Activated T-helper 1 cell treated with anti-CD3 and anti-CD28 coated beads, Interleukin-2, amount 50 U/mL, for 16 hours (primary cell): ENCODE measurements at regions not wholly inside any gene's neighbourhood (a gene's known extent, or its start where the extent isn't known, plus 50 kb on each side); places are given as distances from the start of the nearest gene placed in this dataset.

Experiments
- DNase-seq, 2 donors: peaks; one replicate each; pipeline ENCODE4 v3.0.0-alpha.2; 2020; ENCODE audit warnings: low read depth in 1 of 2, low spot score in 1 of 2

GRCh38 chr5:54721951-54722654 is 204.5 kb downstream of the SNX18 start:
- no peak for DNase-seq

GRCh38 chr5:54721116-54721515 is 203.6 kb downstream of the SNX18 start:
- no peak for DNase-seq

- DNase-seq: no peak
These were observed 202.8 kb downstream of the SNX18 start for GRCh38 chr5:54720341-54720740.

- no peak for DNase-seq
These were observed 202.1 kb downstream of the SNX18 start for GRCh38 chr5:54719384-54720283.

GRCh38 chr5:54718656-54719055 is 201.1 kb downstream of the SNX18 start:
- no peak for DNase-seq

GRCh38 chr5:54717870-54718269 is 200.3 kb downstream of the SNX18 start:
- no peak for DNase-seq

GRCh38 chr5:54717459-54717858 is 199.9 kb downstream of the SNX18 start:
- DNase-seq: no peak

- no peak for DNase-seq
These were observed 196.5 kb downstream of the SNX18 start for GRCh38 chr5:54713923-54714581.

GRCh38 chr5:54709096-54709495 is 191.5 kb downstream of the SNX18 start:
- no peak for DNase-seq

- no peak for DNase-seq
These were observed 190.3 kb downstream of the SNX18 start for GRCh38 chr5:54707841-54708240.

GRCh38 chr5:54705994-54706653 is 188.6 kb downstream of the SNX18 start:
- DNase-seq: no peak

- no peak for DNase-seq
These were observed 187.3 kb downstream of the SNX18 start for GRCh38 chr5:54704825-54705224.

GRCh38 chr5:54704333-54704732 is 186.8 kb downstream of the SNX18 start:
- no peak for DNase-seq

- no peak for DNase-seq
These were observed 186.2 kb downstream of the SNX18 start for GRCh38 chr5:54703565-54704255.

- DNase-seq: no peak
These were observed 185.6 kb downstream of the SNX18 start for GRCh38 chr5:54703133-54703532.

- DNase-seq: no peak
These were observed 184.9 kb downstream of the SNX18 start for GRCh38 chr5:54702470-54702869.

- DNase-seq: no peak
These were observed 183.5 kb downstream of the SNX18 start for GRCh38 chr5:54700986-54701578.

GRCh38 chr5:54696931-54697330 is 179.4 kb downstream of the SNX18 start:
- no peak for DNase-seq

GRCh38 chr5:54696346-54696745 is 178.8 kb downstream of the SNX18 start:
- no peak for DNase-seq

- DNase-seq: no peak
These were observed 177.8 kb downstream of the SNX18 start for GRCh38 chr5:54695198-54695966.
